Germinal center (tissue), 1 donor: ENCODE measurements at regions not wholly inside any gene's neighbourhood (a gene's known extent, or its start where the extent isn't known, plus 50 kb on each side); places are given as distances from the start of the nearest gene placed in this dataset.

Experiments
- DNase-seq: peaks from one replicate; pipeline ENCODE4 v3.0.0; 2012; ENCODE audit warnings: mixed read lengths, low spot score

DNA sequence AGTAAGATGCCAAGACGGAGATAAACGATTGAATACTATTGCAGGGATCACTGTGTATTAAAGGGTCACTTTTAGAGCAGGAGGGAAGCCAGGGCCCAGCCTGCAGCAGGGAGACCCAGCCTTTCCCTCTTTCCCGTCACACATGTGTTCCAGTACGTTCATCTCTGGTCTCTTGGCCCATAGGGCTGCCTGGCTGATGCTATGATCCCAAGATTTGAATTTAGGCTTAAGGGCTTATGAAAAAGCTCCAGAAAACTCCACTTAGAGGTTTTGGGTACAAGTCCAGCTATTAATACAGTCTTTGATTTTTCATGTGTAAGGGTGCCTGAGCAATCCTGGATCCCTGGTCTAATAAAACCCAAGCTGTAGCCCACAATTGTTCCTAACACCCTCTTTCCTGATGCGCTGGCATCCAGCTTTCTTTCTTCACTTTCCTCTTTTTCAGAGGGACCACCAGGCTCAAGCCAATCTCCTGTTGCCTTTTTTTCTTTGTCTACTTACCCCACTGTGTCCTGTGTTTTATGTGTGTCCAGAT lies 359.6 kb upstream of the USP24 start:
- no peak for DNase-seq

DNA sequence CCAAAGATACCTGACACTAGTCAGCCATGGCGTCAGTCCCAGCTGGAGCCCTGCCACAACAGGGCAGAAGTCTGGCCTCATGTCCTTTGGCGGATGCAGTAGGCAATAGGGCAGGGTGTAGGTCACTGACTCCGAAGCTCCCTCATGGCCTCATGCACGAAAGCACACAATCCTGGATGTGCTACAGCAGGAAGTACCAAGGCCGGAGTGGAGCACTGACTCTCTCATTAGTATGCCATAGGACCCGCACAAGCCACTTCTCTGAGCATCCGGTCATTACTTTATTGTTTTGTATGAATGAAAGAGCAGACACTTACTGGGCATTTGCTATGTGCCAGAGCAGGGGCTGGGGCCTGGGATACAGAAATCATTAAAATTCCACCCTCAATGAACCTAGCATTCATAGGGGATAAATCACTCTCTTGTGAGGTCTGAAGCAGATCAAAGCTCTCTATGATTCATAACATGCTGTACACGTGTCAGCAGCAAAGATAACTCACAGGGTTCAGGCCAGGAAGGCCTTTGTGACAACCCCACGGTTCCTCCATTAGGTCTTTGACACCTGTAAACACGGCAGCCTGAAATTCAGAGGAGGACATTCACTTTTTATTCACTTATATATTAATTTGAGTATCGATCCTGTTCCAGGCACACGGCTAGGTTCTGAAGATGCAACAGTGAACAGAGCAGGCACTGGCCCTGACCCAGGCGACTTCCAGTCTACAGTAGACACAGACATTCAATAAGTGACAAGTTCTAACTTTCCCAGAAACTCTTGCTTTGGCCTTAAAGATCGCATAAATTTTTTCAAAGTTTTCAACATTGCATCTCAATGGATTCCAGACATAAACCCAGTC lies 357.9 kb upstream of the USP24 start:
- no peak for DNase-seq

DNA sequence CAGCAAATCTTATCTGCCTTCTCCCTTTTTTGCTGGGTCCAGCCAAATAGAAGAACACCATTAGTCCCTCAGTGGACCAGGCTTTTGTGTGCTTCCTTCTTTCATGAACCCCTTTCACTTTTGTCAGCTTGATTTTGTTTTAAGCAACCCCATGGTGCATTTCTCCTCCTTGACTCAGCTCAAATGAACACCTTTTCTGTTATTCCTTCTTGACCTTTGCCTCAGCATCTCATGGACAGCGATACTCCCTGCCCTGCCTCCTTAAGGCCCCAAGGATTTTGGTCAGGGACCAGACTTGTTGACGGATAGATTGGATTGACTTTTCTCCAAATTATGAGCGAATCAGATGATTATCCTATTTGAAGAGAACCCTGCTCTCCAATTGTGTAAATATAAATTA lies 356.6 kb upstream of the USP24 start:
- no peak for DNase-seq

DNA sequence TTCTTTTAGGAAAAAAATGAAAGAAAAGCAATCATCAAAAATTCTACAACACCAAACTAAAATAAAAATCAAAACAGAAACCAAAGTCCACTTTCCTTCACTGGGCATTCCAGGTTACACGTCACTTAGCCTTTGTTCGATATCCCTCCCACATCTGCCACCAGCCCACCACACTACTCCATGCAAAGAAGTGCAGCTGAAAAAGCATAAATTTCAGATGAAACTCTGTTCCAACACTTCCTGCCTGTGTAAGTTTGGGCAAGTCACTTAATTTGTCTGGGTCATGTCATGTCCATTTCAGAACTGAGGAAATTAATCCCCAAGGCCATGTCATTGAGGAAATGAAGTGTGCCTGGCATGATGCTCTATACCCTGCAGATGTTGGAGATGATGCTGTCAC lies 354.3 kb upstream of the USP24 start:
- DNase-seq = no peak

DNA sequence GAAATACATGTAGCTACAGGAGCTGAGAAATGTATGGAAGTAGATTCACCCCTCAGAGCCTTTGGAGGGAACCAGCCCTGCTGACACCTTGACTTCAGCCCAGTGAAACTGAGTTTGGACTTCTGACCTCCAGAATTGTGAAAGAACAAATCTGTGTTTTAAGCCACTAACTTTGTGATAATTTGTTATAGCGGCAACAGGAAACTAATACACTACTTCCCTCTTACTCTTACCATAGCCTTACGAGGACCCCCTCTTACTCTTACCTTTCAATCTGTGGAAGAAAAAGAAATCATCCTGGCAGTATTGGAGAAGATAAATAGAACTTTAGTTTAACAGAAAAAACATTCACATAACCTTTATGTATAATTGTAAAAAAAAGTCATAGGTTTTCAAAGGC lies 353.6 kb upstream of the USP24 start:
- no peak for DNase-seq

DNA sequence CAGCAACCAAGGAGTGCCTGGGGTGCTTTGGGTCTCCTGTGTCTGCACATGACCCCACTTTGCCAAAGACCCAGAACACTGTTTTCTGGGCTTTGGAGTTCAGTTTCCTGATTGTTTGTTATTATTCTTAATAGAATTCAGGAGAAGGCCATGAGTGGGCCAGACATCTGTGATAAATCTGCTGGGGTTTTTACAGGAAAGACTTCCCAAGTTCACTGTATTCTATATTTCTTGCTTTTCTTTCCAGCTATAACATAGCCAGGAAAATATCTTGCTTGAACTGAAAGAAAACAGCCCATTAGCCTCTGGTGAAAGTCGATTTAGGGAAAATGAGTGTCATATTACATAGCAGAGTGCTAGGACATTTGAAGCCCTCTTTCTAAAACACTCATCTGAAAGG lies 345.1 kb upstream of the USP24 start:
- no peak for DNase-seq

DNA sequence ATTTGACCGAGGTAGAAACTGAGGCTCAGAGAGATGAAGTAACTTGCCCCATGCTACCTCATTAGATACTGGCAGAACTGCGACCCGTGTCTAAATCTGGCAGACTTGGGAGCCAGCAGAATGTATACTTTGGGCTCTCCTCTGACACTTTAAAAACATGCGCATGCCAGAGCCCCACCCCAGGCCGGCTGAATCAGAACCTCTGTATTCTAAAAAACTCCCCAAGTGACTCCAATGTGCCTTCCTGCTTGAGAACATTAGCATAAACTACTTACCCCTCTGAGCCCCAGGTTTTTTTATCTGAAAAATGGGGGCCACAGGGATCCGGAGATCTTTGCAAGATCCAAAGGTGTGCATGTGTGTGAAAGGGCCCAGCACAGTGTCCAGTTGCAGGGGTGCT lies 344.7 kb upstream of the USP24 start:
- DNase-seq = no peak

DNA sequence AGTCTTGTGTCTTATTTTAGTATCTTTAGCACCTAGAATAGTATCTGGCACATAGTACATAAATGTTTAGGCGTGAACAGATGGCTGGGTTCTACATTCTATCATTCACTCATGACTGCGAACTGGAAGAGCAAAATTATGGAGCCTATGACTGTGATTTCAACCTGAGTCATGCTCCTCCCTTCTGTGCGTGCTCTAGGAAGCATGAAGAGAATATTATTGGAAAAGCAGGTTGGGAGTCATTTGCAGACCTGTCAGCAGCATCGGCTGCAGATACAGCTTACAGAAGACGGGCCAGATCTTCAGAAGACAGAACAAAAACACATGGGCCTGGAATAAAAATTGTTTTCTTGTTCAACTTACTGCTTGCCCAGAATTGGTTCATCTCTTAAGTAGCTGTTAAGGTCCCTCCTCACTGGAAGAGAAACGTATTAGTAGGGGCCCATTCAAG lies 344.0 kb upstream of the USP24 start:
- no peak for DNase-seq

DNA sequence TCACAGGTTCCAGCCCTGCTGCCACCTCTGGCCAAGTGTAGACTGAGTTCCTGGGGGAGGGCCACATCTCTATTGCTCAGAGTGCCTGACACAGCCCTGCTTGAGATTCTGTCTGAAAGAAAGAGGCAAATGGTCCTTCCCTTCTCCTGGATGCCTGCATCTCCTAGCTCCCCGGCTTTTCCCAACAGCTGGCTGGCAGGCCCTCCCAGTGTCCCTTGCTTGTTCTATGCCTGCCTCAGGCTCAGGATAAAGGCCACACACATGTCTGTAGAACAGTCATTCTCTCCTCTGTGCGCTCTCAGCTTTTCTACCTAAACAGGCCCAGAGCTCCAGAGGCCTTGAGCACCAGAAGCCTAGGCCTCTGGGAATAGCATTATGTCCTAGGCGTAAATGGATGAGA lies 343.4 kb upstream of the USP24 start:
- no peak for DNase-seq

DNA sequence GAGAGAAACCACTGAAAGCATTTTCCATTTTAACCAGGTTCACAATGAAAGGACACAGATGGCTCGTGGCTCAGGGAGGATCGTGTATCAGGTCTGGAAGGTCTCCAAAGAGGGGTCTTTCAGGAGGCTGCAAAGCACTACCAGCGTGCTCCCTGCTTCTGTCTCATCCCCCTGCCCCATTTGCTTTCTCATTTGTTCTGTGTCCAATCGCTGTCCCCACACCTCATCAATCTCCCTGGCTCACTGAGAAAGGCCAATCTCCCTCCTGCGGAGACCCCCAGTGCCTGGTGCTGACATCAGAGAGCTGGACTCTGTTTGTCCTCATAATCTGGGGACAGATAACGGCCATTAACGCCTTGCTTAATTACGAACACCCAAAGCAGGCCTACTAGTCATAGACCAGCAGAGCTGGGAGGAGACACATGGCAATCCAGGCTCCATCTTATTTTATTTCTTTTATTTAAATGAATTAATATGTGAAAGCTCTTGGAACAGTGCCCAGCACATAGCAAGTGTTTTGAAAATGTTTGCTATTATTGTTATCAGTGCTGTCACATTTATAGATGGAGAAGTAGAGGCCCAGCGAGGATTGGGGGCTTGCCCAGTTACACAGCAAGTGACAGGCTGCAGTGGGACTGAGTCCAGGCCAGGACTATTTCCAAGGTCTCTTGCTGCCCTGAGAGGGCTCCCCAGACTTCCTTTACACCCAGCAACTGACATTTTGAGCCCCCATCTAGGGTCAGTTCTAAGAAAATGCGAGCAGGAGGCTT lies 341.0 kb upstream of the USP24 start:
- no peak for DNase-seq

DNA sequence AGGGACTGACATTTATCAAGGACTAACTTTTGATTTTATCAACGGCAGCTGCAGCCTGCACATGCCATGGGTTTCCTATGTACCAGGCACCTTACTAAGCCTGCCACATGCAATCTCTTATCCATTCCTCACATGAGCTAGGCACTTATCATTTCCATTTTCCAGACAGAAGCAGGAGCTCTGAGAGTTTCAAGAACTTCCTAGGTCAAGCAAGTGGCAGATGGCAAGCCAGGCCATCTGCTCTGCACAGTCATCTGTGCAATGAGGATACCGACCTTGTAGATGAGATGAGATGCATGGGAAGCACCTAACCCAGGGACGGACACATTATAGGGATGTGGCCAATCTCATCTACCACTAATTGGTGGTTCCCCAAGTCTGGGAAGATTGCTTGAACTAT lies 339.4 kb upstream of the USP24 start:
- no peak for DNase-seq

DNA sequence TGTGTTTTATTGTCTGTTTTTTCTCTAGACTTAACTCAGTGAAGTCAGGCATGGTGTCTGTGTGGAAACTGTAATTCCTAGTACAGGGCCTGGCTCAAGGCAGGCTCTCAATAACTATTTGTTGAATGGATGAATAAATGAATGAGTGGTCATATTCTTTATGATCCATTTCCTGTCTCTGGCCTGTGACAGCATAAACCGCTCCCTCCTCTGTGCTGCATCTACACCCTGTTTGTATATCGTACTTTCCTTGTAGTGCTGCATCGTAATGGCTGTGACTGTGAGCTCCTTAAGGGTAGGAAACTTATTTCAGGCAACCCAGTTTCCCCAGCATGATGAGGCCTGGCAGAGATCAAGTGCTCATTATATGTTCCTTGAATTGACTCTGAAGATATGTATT lies 337.5 kb upstream of the USP24 start:
- no peak for DNase-seq

DNA sequence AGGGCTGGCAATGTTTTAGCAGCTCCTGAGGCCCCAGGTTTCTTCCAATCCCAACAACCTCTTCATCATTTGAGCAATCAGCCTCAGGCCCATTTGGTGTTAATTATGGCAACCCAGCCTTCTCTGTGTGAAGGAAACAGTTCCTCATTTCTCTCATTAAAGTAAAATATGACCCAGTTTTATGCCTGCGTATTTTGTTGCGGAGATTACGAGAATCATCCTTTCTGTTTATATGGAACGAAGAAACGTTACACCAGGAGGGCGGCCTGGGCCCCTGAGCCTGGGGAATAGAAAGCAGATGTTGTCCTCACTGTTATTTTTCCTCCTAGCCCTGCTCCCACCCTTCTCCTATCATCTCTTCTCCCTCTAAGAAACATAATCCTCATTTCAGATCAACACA lies 332.2 kb upstream of the USP24 start:
- no peak for DNase-seq

DNA sequence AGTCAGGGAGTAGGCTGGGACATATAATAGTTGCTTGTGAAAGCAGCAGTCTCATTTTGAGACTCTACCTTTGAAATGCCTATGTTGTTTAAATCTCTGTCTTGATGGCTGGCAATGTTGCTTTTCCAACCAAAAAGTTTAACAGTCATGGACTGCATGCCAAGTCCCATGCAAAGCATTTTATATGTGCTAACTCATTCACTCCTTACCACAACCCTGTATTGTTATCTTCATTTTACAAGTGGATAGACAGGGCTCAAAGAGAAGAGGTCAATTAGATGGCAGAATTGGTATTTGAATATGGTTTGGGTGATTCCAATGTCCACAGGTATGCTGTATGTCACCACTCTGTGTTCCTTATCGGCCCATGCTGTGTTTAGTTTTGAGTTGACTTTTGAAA lies 331.4 kb upstream of the USP24 start:
- no peak for DNase-seq

DNA sequence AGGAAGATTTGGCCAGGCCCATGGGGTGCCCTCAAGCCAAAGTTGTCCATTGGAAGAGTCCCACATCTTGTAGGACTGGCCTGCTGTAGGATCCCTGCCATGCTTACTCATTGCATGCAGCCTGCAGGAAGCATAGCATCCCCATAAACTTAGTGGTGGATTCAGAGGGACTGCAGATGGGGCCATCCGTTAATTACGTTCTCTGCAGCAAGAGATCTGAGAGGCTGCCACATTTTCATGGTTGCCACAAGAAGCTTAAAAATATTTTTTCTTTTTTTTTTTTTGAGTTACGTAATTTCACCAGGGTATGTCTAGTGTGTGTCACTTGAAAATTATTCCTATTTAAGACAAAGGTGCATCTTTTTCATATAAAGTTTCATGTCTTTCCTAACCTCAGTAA lies 329.7 kb upstream of the USP24 start:
- DNase-seq = no peak

DNA sequence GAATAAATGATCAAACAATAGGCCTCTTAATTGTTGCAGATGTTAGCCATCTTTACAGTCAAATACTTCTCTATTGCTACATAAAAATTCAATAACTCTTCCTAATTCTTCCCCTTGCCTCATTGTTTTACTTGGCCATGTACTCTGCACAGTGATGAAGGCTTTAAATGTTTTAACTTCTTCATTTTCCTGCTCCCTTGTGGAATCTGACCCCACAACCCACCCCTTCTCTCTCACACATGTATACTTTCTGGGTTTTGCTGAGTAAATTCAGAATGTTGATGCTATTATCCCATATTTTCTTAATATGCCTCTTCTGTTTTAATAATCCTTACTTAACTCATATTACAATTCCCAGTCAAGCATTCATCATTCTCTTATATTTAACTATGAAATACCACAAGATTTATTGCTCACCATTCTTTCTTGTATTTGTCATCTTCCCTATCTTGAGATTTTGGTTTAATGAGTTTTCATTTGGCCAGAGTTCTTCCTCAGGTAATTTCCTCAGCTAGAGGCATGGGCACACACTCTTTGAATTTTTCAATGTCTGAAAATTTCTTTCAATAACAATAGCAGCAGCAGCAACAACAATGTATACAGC lies 327.8 kb upstream of the USP24 start:
- DNase-seq = no peak

DNA sequence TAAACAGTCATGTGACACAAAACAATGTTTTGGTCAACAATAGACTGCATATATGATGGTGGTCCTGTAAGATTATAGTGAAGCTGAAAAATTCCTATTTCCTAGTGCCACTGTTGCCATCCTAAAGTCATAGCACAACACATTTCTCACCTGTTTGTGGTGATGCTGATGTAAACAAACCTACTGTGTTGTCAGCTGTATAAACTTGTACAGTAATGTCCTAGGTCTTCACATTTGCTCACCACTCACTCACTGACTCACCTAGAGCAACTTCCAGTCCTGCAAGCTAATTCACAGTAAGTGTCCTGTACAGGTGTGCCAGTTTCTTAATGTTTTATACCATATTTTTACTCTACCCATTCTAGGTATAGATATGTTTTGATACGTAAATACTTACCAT lies 326.1 kb upstream of the USP24 start:
- no peak for DNase-seq

DNA sequence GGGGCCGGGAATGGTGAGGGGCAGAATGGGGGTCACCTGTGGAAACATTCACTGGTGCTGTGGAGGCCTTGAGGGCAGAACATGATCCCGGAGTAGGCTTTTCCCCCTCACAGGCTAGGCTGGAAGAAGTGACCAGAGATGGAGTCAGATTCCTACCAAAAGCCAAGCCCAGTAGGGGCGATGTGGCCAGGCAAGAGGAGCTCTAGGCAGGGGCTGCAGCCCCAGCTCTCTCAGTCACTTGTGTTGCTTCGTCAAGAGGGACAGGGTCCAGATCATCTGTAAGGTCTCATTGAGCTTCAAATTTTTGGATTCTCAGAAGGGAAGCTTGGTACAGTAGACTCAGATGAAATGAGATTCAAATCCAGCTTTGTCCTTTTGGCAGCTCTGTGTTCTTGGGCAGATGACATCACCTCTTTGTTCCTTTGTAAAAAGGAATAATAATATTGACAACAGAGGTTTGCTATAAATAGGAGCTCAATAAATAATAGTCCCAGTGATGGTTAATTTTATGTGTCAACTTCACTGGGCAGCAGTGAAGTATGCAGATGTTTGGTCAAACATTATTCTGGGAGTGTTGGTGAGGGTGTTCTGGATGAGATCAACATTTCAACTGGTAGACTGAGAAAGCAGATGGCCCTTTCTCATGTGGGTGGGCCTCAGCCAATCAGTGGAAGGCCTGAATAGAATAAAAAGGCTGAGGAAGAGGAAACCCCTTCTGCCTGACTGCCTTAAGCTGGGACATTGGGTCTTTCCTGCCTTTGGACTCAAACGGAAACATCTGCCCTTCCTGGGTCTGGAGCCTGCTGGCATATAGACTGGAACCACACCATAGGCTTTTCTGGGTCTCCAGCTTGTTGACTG lies 324.7 kb upstream of the USP24 start:
- DNase-seq = no peak

DNA sequence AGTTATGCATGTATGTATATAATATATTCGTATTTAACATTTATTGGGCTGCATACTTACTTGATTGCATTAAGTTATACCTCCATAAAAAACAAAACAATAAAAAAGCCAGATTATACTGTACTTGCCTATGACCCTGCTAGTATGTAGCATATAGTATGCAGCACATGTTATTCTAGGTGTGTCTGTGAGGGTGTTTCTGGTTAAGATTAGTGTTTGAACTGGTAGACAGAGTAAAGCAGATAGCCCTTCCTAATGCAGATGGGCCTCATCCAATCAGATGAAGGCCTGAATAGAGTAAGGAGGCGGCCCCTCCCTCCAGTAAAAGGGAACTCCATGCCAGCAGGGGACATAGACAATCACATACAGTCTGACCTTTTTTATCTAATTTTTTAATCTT lies 323.3 kb upstream of the USP24 start:
- DNase-seq = no peak

DNA sequence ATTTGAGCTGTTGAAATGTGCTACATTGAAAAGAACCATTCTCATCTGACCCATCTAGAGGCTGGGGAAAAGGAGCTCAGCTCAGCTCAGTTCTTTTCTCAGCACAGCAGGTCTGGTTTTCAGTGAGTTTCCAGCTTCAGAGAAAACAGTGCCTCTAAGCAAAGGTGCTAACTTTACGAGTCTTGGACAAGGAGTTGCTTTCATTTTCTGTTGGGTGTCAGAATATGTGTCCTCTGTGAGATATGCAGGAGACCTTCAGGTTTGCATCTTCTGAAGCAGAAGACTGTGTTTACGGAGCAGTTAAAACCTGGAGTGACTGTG lies 321.3 kb upstream of the USP24 start:
- DNase-seq = no peak

DNA sequence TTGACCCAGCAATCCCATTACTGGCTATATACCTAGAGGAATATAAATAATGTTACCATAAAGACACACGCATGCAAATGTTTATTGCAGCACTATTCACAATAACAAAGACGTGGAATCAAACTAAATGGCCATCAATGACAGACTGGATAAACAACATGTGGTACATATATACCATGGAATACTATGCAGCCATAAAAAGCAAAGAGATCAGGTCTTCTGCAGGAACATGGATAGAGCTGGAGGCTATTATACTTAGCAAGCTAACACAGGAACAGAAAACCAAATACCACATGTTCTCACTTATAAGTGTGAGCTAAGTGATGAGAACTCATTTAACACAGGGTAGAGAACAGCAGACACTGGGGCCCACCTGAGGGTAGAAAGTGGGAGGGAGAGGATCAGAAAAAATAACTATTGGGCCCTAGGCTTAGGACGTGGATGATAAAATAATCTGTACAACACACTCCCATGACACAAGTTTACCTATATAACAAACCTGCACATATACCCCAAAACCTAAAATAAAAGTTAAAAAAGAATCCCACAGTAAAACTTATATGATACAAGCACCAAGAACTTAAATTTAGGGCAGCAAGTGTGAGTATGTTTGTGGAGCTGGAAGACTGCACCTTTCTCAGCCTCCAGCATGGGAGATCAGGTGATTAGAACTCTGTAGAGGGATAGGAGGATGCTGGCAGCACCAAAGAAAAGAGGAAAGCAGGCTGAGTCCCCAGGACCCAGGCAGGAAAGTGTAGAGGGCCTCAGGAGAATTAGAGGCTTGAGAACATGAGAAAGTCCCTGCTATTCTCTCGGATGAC lies 320.8 kb upstream of the USP24 start:
- no peak for DNase-seq
